SKM-1 (cell line): ENCODE measurements at regions not wholly inside any gene's neighbourhood (a gene's known extent, or its start where the extent isn't known, plus 50 kb on each side); places are given as distances from the start of the nearest gene placed in this dataset.
A peak's percentile ranks its signal among the peaks of the same experiment; 100 is the strongest.

Source experiments
- DNase-seq: peaks from one replicate; lab custom pipeline; 2025; ENCODE audit not compliant: unreplicated experiment; lab: John Stamatoyannopoulos, UW

GRCh38 chr16:79337906-79338305 is 262.6 kb downstream of the MAF start:
- DNase-seq: no peak

GRCh38 chr16:79336437-79337229 is 263.9 kb downstream of the MAF start:
- no peak for DNase-seq

DNA sequence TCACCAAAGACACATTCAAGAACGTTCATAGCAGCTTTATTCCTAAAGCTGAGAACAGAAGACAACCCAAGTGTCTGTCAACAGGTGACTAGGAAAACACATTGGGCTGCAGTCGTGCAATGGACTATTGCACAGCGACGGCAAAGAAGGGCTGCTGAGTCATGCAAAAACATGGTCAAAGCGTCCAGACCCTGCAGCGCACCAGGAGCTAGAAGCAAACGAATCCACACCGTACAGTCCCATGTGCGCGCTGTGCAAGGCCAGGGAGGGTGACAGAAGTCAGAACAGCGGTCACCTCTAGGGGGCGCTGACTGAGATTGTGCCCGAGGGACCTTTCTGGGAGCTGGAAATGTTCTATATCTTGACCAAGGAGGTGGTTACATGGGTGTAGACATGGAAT is 266.4 kb downstream of the MAF start:
- DNase-seq: no peak

- no peak for DNase-seq
These were observed 269.5 kb downstream of the MAF start for GRCh38 chr16:79331066-79331465.

- DNase-seq: no peak
These were observed 270.6 kb downstream of the MAF start for GRCh38 chr16:79329967-79330366.

- peak; percentile 80 for DNase-seq
These were observed 271.4 kb downstream of the MAF start for GRCh38 chr16:79329166-79329521.

GRCh38 chr16:79328402-79329165 is 272.0 kb downstream of the MAF start:
- DNase-seq: no peak

DNA sequence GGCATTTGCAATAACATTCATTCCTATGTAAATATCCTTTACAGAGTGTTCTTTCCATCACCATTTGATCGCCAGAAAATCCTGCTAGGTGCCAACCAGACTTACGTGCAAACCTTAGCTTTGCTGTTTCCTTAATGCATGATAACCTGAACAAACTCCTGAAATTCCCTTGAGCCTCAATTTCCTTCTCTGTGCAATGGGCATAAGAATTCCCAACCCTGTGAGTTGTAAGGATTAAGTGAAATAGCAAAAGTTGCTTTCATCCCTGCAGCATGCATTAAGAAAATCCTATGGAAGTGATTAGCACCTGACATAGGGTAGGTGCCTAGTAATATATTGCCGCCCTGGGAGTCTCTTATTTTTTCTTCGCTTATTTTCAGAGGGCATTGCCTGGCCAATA is 272.7 kb downstream of the MAF start:
- no peak for DNase-seq

- DNase-seq: no peak
These were observed 274.0 kb downstream of the MAF start for GRCh38 chr16:79326549-79326948.

DNA sequence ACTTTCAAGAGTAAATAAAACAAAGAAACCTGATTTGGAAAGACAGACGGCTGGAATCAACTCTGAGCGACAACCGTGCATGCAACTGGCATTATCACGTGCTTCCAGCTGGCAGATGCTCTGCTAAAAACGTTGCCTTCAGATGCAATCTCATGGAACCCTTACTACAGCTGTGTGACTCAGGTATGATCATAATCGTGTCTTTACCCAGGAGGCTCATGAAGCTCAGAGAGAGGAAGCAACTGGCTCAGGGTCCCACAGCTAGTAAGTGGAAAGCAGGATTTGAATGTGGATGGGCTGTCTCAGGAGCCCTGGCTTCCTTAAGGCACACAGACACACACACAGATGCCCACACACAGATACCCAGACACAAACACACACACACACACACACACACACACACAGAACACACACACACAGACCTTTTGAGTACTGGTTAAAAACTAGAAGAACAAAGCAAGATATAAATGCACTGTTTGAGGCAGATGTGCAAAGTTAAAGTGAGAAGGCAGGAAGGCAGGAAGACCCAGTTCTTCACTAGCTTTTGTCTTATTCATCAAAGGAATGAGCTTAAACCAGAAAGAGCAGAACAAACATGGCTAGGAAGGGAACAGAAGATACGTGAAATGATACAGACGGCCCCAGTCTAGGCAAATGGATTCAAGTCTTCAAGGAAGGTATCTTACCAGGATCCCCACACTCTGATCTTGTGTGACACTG is 275.2 kb downstream of the MAF start:
- DNase-seq: no peak

DNA sequence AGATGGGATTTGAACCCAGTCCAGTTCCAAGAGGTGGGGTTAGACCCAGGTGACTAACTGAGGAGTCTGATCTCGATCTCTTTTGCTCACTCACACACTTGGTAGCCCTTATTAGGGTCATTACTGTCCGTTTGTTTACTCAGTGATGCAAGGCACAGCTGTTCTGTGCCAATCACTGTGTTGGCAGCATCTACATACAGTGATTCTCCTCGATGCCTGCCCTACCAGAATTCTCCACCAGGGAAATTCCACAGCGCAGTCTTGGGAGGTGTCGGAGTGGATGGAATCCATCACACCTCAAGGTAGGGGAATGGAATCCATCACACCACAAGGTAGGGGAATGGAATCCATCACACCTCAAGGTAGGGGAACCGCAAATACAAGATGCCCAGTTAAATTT is 279.6 kb downstream of the MAF start:
- DNase-seq: no peak

DNA sequence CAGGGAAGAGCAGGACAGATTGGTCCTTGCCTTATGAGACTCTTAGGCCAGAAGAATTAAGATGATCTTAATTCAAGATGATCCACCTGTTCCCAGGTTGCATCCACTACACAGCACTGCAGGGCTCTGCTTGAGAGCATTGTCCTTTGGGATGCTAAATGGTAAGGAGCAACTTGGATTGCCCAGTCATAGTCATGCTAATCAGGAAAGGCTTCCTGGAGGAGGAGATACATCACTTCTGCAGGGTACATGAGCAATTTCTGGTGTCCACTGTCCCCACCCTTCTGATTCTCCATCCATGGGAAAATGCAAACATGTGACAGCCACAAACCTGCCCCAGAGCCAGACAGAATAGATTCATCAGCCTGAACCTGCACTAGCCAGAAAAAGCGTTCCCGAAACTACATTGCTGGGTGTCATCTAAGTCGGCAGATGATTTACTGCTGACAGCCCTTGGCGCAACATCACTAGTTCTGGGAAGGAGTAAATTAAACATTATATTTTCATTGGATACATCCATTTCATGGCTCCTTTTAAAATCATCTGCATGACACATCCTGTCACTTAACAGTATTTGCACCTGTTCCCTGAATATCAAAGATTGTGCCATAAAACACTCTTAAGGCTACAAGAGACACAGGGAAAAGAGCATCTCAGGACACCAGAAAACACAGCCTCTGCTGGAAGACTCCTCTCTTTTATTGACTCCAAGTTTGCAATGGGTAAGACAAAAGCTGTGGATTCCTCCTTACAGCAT is 282.2 kb downstream of the MAF start:
- DNase-seq: no peak

DNA sequence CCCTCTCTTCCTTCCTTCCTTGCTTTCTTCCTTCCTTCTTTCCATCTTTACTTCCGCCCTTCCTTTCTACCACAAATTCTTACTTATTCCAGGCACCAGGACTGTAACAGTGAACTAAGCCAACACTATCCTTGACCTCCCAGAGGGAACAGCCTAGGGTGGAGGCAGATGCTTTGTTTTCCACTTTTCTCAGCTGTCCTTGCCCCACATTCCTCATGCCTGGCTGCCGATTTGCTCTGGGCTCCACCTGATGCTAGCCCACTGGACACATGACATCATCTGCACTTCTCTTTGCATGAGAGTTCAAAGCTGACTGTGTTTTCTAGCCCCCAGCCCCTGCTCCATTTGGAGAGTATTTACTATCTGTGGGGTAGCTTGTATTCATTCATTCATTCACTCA is 283.0 kb downstream of the MAF start:
- DNase-seq: no peak

- DNase-seq: no peak
These were observed 283.5 kb downstream of the MAF start for GRCh38 chr16:79317026-79317425.

DNA sequence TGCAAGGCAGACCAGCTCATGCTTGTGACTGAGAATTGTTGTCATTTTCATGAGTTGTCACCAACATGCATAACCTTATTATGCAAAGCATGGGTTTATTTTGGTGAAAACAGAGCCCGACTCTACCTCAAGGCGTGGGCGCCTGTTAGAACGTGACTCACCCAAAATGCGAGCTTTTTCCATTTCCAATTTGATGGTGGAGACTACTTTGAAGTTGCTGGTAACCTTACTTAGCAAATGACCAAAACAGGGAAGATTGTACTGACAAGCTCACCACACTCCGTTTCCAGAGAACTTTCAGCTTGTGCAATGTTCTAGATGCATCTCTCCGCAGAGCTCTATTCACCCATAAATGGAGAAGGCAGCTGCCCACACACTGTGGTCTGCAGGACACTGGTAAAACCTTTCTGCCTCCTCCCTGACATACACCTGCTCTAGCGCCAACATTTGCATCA is 284.5 kb downstream of the MAF start:
- DNase-seq: no peak

GRCh38 chr16:79312502-79312901 is 288.0 kb downstream of the MAF start:
- DNase-seq: no peak

DNA sequence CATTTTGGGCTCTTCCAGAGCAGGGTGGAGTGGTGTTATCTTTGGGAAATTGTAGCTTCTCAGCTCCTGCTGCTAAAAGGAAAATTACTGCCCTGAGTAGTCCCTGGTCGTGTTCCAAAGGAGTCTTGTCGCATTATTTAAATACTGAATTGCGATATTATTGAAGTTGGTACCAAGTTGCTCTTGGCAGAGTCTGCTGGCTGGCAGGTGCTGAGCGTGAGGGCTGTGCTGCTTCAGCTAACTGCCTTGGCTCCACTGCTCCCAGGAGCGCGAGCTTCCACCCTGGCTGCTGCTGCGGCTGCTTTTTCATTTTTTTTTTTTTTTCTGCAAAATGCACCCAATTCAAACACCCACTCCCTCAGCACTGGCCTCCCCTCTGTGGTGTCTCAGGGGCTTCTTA is 289.8 kb downstream of the MAF start:
- no peak for DNase-seq

DNA sequence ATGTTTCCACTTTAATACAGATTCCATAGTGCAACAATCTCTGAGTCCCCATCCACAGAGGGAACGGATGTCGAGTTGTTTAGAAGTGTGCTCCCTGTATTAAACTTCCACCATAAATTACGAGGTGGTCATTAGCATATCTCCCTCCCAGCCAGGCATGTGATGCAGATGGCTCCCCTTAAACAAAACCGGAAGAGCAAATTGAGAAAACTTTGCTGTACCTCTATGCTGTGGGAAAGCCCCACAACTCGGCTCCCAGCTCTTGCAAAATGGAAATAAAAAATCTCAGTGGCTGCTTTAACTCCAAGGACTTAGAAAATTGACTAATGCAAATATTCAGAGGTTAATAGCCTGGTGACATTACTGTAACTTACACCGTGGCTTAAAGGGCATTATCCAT is 290.9 kb downstream of the MAF start:
- DNase-seq: no peak

- DNase-seq: no peak
These were observed 293.3 kb downstream of the MAF start for GRCh38 chr16:79307214-79307613.

DNA sequence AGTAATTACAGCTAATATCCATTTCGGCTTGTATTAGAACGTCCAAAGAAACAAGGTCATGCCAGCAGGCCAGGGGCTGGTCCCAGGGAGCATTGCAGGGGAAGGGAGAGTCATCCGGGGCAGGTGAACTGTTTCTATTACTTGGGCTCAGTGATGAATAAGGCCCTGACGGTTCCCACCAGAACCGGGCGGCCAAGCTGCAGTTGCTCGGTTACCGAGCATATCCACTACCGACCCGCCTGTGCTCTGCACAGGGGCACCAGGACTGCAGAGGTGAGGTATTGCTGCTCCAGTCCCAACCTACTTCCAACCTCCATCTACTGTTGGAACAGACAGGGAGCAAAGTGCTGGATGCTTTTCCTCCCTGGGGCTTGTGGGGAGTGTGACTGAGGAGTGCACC is 295.5 kb downstream of the MAF start:
- no peak for DNase-seq

DNA sequence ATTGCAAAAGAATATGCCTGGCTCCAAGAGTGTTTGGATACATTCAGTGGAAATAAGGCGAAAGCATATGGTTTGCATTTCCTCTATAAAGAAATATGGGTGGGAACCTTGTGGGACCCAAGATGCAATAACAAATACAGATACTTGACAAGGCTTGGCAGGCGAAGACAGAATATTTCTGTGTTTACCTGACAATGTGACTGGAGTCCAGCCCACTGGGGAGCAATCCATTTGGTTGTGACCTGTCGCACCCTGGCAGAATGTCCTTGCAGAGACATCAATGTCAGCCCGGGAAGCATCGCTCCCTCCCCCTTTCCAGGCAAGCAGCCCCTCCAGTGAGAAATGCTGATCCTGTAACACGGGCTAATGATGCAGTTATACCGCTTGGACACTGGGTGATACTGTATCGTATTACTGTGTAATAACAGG is 296.6 kb downstream of the MAF start:
- no peak for DNase-seq
